ENCODE measurements at regions not wholly inside any gene's neighbourhood (a gene's known extent, or its start where the extent isn't known, plus 50 kb on each side); places are given as distances from the start of the nearest gene placed in this dataset.

DNA sequence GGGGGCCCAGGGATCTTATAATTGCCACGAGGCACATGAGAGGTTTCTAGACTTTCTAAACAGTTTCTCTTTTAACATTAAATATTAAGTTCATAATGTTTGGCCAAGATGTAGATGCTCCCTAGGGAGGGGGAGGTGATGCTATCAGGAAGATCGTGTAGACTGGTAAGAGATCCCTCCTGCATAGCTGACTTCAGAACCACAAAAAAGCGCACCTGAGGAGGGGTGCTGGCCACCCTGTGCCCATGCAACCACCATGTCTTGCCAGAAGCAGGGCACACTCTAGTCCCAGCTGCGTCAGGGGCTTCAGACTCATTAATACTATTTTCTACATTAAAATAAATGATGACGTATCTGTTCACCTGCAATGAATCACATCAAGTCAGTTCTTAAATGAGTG, 103.4 kb upstream of the SLC35G4 start:
- H3K4me1 ChIP-seq (ENCODE audit: insufficient read depth, low read length): no peaks in the 10 kb centered on the region
- H3K27me3 Mint-ChIP-seq: no peaks in the 10 kb centered on the region
- no peaks in the 10 kb centered on the region for H3K9me3 Mint-ChIP-seq
- ChIA-PET CTCF (no interaction called here), POLR2A (no interaction called here)
- no peak for ATAC-seq (ENCODE audit: poor library complexity)
- no peak for DNase-seq
- H3K4me3 ChIP-seq (ENCODE audit: low read length): no peak overlapping the region
- H3K27ac ChIP-seq (ENCODE audit: low read depth in 1 of 2, low read length in 2 of 2): no peak overlapping the region
- no peaks in the 10 kb centered on the region for H3K4me1 Mint-ChIP-seq (ENCODE audit: low read depth)
- no peak overlapping the region for H3K27ac Mint-ChIP-seq
- H3K9me3 ChIP-seq (ENCODE audit: control insufficient read depth in 1 of 2, insufficient read depth in 1 of 2, low read length in 2 of 2): no peaks in the 10 kb centered on the region
- TF ChIP-seq, protein P1, sequence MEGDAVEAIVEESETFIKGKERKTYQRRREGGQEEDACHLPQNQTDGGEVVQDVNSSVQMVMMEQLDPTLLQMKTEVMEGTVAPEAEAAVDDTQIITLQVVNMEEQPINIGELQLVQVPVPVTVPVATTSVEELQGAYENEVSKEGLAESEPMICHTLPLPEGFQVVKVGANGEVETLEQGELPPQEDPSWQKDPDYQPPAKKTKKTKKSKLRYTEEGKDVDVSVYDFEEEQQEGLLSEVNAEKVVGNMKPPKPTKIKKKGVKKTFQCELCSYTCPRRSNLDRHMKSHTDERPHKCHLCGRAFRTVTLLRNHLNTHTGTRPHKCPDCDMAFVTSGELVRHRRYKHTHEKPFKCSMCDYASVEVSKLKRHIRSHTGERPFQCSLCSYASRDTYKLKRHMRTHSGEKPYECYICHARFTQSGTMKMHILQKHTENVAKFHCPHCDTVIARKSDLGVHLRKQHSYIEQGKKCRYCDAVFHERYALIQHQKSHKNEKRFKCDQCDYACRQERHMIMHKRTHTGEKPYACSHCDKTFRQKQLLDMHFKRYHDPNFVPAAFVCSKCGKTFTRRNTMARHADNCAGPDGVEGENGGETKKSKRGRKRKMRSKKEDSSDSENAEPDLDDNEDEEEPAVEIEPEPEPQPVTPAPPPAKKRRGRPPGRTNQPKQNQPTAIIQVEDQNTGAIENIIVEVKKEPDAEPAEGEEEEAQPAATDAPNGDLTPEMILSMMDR (IDR thresholded peaks at IDR 0.05): no peak
- H3K27me3 ChIP-seq (ENCODE audit: control insufficient read depth in 1 of 2, insufficient read depth in 2 of 2, low read length in 2 of 2): no peaks in the 10 kb centered on the region
- no peaks in the 10 kb centered on the region for H3K36me3 ChIP-seq (ENCODE audit: insufficient read depth, low read length)
- intact Hi-C loops (cut with DNase I, micrococcal nuclease): no loop called here
- no peak overlapping the region for H3K4me3 Mint-ChIP-seq
- H3K36me3 Mint-ChIP-seq (ENCODE audit: low read depth): no peaks in the 10 kb centered on the region

DNA sequence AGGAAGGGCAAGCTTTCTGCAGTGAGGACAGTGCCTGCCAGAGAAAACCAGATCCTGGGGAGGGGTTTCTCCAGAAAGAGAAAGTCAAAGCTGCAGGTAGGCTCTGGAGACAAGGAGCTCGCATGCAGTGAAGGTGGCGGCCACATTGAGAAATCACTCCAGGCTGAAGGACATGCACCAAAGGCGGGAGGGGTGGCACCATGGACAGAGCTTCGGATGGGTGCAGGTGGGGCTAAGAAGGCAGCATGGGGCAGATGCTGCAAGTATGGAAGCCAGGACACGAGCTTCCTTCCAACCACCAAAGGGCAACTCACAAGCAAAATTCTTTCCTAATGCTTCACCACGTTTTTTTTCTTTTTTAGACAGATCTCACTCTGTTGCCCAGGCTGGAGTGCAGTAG, 104.4 kb upstream of the SLC35G4 start:
- Mint-ChIP-seq H3K4me1 (ENCODE audit: low read depth) (no peaks in the 10 kb centered on the region), H3K9me3 (no peaks in the 10 kb centered on the region), H3K27ac (no peak overlapping the region), H3K27me3 (no peaks in the 10 kb centered on the region), H3K4me3 (no peak overlapping the region), H3K36me3 (ENCODE audit: low read depth) (no peaks in the 10 kb centered on the region)
- Histone ChIP-seq H3K4me3 (ENCODE audit: low read length) (no peak overlapping the region), H3K27ac (ENCODE audit: low read depth in 1 of 2, low read length in 2 of 2) (no peak overlapping the region), H3K4me1 (ENCODE audit: insufficient read depth, low read length) (no peaks in the 10 kb centered on the region), H3K36me3 (ENCODE audit: insufficient read depth, low read length) (no peaks in the 10 kb centered on the region), H3K9me3 (ENCODE audit: control insufficient read depth in 1 of 2, insufficient read depth in 1 of 2, low read length in 2 of 2) (peaks cover 0 to under 1% of the 10 kb centered on the region in 2 experiments), H3K27me3 (ENCODE audit: control insufficient read depth in 1 of 2, insufficient read depth in 2 of 2, low read length in 2 of 2) (no peaks in the 10 kb centered on the region)
- ATAC-seq (ENCODE audit: poor library complexity) (no peak), DNase-seq (no peak)
- POLR2A ChIA-PET: no interaction called here
- CTCF ChIA-PET: no interaction called here
- intact Hi-C loops (cut with DNase I, micrococcal nuclease): no loop called here
- TF ChIP-seq, protein P1 (IDR thresholded peaks at IDR 0.05): no peak

DNA sequence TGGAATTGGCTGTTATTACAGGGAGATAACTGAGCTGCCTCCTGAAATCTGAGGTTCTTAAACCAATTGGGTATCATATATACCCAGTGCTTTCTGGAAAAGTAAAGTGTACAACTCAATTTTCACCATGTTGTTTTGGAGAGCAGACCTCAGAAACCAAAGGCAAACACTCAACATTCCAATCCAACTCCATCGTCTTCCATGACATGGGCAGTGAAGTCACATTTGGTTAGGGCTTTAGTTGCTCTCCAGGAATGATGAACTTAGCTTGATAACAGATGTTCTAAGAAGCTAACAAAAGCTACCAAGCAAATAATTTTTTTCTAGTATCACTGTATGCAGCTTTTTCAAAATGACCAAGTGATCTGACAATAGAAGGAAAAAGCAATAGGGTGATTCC, 107.0 kb upstream of the SLC35G4 start:
- no peak overlapping the region for H3K4me3 ChIP-seq (ENCODE audit: low read length)
- H3K27ac ChIP-seq (ENCODE audit: low read depth in 1 of 2, low read length in 2 of 2): no peak overlapping the region
- POLR2A ChIA-PET: no interaction called here
- DNase-seq (no peak), ATAC-seq (ENCODE audit: poor library complexity) (no peak)
- Mint-ChIP-seq H3K36me3 (ENCODE audit: low read depth) (no peaks in the 10 kb centered on the region), H3K4me1 (ENCODE audit: low read depth) (no peaks in the 10 kb centered on the region), H3K9me3 (no peaks in the 10 kb centered on the region), H3K27ac (no peak overlapping the region), H3K27me3 (no peaks in the 10 kb centered on the region), H3K4me3 (no peak overlapping the region)
- H3K4me1 ChIP-seq (ENCODE audit: insufficient read depth, low read length): no peaks in the 10 kb centered on the region
- H3K9me3 ChIP-seq (ENCODE audit: control insufficient read depth in 1 of 2, insufficient read depth in 1 of 2, low read length in 2 of 2): peaks cover 0 to 5% of the 10 kb centered on the region in 2 experiments
- TF ChIP-seq, protein P1 (IDR thresholded peaks at IDR 0.05): no peak
- intact Hi-C loops (cut with DNase I, micrococcal nuclease): no loop called here
- CTCF ChIA-PET: interaction anchor here (1.2 kb wide), 1 partner anchor 9 kb away, joined by 4 read pairs; no protein-coding TSS in a partner anchor
- H3K27me3 ChIP-seq (ENCODE audit: control insufficient read depth in 1 of 2, insufficient read depth in 2 of 2, low read length in 2 of 2): no peaks in the 10 kb centered on the region
- no peaks in the 10 kb centered on the region for H3K36me3 ChIP-seq (ENCODE audit: insufficient read depth, low read length)
